ENCODE measurements at regions not wholly inside any gene's neighbourhood (a gene's known extent, or its start where the extent isn't known, plus 50 kb on each side); places are given as distances from the start of the nearest gene placed in this dataset.
A peak's percentile ranks its signal among the peaks of the same experiment; 100 is the strongest.

DNA sequence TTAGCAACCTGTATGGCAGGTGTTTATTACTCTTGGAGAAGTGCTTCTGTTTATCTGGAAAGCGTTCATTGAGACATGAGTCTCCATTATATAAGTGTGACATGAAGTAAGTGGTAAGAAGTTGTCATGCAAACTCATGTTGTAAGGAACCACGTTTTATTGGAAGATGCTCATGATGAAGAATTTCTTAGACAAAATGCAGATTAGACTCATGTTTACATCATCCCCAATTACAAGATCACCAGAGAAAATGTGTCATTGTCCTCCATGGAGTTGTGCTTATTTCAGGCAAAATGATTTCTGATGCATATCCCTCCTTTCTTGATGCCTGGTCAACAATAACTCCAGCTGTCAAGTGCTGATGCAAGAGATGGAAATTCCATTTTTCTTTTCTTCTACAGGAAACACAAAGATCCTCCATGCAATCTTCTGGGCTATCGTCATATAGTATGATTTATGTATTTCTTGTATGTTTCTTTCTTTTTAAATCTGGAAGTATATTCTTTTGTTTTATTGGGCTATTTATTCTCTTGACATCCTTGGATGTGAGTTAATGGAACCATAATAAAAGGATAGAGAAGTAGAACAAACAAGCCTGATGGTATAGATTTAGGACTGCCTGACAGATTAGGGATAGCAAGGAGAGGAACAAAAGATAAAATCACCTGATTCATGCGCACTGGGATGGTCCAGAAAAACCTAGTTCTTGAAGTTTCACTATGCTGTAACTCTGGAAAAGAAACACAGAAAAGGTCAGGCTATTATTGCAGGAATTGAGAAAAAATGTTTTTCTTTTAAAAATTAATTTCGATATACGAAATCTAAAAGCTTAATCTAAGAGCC lies 50.7 kb upstream of the DIAPH3 start:
- no peak for DNase-seq (ENCODE audit: low read depth)
- no peak overlapping the region for H3K4me3 ChIP-seq (replicated peaks; ENCODE audit: low read depth, low read length)
- TF ChIP-seq, protein P1, sequence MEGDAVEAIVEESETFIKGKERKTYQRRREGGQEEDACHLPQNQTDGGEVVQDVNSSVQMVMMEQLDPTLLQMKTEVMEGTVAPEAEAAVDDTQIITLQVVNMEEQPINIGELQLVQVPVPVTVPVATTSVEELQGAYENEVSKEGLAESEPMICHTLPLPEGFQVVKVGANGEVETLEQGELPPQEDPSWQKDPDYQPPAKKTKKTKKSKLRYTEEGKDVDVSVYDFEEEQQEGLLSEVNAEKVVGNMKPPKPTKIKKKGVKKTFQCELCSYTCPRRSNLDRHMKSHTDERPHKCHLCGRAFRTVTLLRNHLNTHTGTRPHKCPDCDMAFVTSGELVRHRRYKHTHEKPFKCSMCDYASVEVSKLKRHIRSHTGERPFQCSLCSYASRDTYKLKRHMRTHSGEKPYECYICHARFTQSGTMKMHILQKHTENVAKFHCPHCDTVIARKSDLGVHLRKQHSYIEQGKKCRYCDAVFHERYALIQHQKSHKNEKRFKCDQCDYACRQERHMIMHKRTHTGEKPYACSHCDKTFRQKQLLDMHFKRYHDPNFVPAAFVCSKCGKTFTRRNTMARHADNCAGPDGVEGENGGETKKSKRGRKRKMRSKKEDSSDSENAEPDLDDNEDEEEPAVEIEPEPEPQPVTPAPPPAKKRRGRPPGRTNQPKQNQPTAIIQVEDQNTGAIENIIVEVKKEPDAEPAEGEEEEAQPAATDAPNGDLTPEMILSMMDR (IDR thresholded peaks at IDR 0.05; ENCODE audit: low read length, missing control alignments), result no peak

DNA sequence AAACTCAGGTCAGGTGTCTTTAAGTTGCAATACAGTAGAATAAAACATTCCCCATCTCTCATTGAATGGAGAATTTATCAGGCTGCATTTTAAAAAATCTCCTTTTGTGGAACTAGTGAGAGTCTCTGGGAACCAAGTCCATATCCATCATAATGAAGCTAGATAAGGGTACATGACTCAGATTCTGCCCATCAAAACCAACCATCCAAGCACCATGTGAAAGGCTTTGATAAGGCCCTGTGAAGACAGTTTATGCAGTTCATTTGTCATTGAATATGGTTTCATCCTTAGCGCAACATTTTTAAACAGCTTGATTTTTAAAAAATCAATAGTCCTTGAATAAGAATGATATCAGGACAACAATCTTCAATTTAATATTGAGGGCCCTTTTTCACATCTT lies 56.3 kb upstream of the DIAPH3 start:
- no peak for DNase-seq (ENCODE audit: low read depth)
- TF ChIP-seq, protein P1 (IDR thresholded peaks at IDR 0.05; ENCODE audit: low read length, missing control alignments), result no peak
- H3K4me3 ChIP-seq (replicated peaks; ENCODE audit: low read depth, low read length), result no peak overlapping the region

DNA sequence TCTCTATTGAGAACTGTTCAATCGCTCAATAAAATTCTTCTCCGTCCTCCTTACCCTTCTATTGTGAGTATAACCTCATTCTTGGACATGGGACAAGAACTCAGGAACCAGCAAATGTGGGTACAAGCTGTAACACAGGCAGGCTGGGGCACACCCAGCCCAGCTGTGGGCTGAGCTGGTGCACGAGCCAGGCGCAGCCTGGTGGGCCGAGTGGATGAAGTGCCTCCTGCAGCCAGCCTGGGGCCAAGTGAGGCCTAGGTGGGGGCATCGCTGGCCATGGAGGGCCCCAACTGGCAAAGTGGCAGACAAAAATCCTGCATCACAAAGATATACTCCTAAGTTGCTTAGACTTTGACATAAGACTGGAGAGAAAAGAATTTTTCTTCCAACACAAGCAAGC lies 57.9 kb upstream of the DIAPH3 start:
- TF ChIP-seq, protein P1 (IDR thresholded peaks at IDR 0.05; ENCODE audit: low read length, missing control alignments), result no peak
- no peak for DNase-seq (ENCODE audit: low read depth)
- no peak overlapping the region for H3K4me3 ChIP-seq (replicated peaks; ENCODE audit: low read depth, low read length)

DNA sequence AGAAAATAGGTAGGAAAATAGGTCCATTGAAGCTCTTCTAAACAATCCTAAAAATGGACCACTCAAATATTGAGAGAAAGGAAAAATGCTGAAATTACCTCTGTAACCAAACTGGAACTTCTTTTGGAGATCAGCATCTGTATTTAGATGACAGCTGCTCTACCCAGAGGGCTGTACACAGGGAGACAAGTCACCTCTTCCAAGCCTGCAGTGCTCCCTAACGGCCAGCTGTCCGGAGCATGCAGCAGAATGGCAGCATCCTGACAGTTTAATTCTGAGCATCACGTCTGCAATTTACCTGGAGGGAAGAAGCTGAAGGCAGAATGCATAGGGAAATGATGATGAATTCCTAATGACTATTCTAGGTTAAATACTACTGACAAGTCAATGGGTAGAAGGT lies 62.8 kb upstream of the DIAPH3 start:
- TF ChIP-seq, protein P1 (IDR thresholded peaks at IDR 0.05; ENCODE audit: low read length, missing control alignments), result peak; percentile 49
- no peak overlapping the region for H3K4me3 ChIP-seq (replicated peaks; ENCODE audit: low read depth, low read length)
- peak; percentile 48 for DNase-seq (ENCODE audit: low read depth)

DNA sequence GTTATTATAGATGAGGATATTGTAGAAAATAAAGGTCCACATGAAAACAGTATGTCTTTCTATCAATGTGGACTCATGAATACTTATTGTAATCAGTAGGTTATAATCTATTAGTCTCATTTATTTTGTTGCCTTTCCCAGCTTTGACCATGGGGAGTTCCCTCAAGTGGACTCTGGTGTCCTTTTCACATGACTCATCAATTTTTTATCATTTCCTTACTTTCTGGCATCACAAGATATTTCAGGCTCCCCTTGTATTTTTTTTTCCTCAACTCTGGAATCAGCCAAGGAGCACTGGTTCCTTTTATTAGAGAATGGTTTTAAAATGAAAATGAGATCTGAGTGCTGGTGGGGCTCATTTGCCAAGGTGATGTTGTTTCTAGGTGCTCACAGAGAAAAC lies 63.4 kb upstream of the DIAPH3 start:
- DNase-seq (ENCODE audit: low read depth), result no peak

DNA sequence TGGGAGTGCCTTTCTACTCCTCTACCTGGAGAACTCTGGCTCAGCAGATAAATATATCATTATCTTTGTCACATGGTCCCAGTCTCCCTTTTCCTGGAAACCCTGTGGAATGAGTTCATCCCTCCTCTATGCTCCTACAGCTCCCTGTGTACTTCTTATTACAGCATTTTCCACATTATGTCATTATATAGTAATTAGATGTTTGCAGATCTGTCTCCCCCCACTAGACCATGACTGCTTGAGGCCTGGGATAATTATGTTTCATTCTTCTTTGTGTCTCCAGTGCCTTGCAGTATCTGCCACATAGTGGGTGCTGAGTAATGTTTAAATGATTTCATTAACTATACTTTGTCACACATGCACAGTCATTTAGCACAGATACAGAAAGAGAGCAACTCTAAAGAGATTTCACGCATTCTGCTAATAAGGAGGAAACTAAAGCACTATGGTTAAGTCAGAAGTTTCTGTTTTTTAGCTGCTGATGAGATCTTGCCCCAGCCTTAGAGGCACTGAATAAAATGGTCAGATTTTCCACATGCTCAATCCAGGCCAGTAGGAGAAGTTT lies 66.1 kb upstream of the DIAPH3 start:
- DNase-seq (ENCODE audit: low read depth), result no peak
- H3K4me3 ChIP-seq (replicated peaks; ENCODE audit: low read depth, low read length), result no peak overlapping the region
- TF ChIP-seq, protein P1 (IDR thresholded peaks at IDR 0.05; ENCODE audit: low read length, missing control alignments), result no peak

More for the DNA sequence above, 63.4 kb upstream of the DIAPH3 start:
- TF ChIP-seq, protein P1 (IDR thresholded peaks at IDR 0.05; ENCODE audit: low read length, missing control alignments), result no peak
- no peak overlapping the region for H3K4me3 ChIP-seq (replicated peaks; ENCODE audit: low read depth, low read length)
